ENCODE measurements at regions not wholly inside any gene's neighbourhood (a gene's known extent, or its start where the extent isn't known, plus 50 kb on each side); places are given as distances from the start of the nearest gene placed in this dataset.

- Mint-ChIP-seq H3K9me3 (ENCODE audit: unreplicated experiment) (no peaks in the 10 kb centered on the region), H3K36me3 (ENCODE audit: insufficient read depth, unreplicated experiment) (peaks cover 4% of the 10 kb centered on the region), H3K4me1 (ENCODE audit: insufficient read depth, unreplicated experiment) (peaks cover 8% of the 10 kb centered on the region), H3K27me3 (ENCODE audit: insufficient read depth, unreplicated experiment) (no peaks in the 10 kb centered on the region), H3K4me3 (ENCODE audit: unreplicated experiment) (no peak overlapping the region), H3K27ac (ENCODE audit: low read depth, unreplicated experiment) (no peak overlapping the region)
- ChIA-PET CTCF (interaction anchor here (0.6 to 5.1 kb wide), 12 partner anchors 11 to 1328 kb away, joined by 3 to 46 read pairs (median 4); partner anchors contain the start of gene ZNF462), POLR2A (no interaction called here)
- TF ChIP-seq CTCF (IDR thresholded peaks at IDR 0.05; ENCODE audit: unreplicated experiment) = no peak
- no peak for DNase-seq (ENCODE audit: unreplicated experiment)
- intact Hi-C loops (cut with micrococcal nuclease) = loop anchor here (5.0 kb wide), 1 partner anchor 1267 kb away; no protein-coding TSS in a partner anchor
- BruUV-seq (replicated peaks) = no TSS peak
Measured at GRCh38 chr9:107169796-107170195, 113.3 kb upstream of the RAD23B start.

- H3K36me3 Mint-ChIP-seq (ENCODE audit: insufficient read depth, unreplicated experiment) = peaks cover 4% of the 10 kb centered on the region
- ChIA-PET POLR2A (interaction anchor here (1.2 kb wide), 1 partner anchor 309 kb away, joined by 3 read pairs; no protein-coding TSS in a partner anchor), CTCF (interaction anchor here (0.5 to 5.1 kb wide), 14 partner anchors 8 to 1591 kb away, joined by 3 to 46 read pairs (median 4); partner anchors contain the start of gene ZNF462)
- H3K27ac Mint-ChIP-seq (ENCODE audit: low read depth, unreplicated experiment) = no peak overlapping the region
- no peak for TF ChIP-seq CTCF (IDR thresholded peaks at IDR 0.05; ENCODE audit: unreplicated experiment)
- no peak for DNase-seq (ENCODE audit: unreplicated experiment)
- no peaks in the 10 kb centered on the region for H3K27me3 Mint-ChIP-seq (ENCODE audit: insufficient read depth, unreplicated experiment)
- no TSS peak for BruUV-seq (replicated peaks)
- peaks cover 8% of the 10 kb centered on the region for H3K4me1 Mint-ChIP-seq (ENCODE audit: insufficient read depth, unreplicated experiment)
- intact Hi-C loops (cut with micrococcal nuclease) = loop anchor here (5.0 kb wide), 1 partner anchor 1268 kb away; no protein-coding TSS in a partner anchor
- H3K9me3 Mint-ChIP-seq (ENCODE audit: unreplicated experiment) = no peaks in the 10 kb centered on the region
- no peak overlapping the region for H3K4me3 Mint-ChIP-seq (ENCODE audit: unreplicated experiment)
Measured at GRCh38 chr9:107170801-107171200, 112.3 kb upstream of the RAD23B start.

- intact Hi-C loops (cut with micrococcal nuclease) = loop anchor here (1.0 to 5.0 kb wide), 4 partner anchors 308 to 1330 kb away; no protein-coding TSS in a partner anchor
- Mint-ChIP-seq H3K27me3 (ENCODE audit: insufficient read depth, unreplicated experiment) (no peaks in the 10 kb centered on the region), H3K36me3 (ENCODE audit: insufficient read depth, unreplicated experiment) (peaks cover 4% of the 10 kb centered on the region), H3K9me3 (ENCODE audit: unreplicated experiment) (no peaks in the 10 kb centered on the region), H3K4me1 (ENCODE audit: insufficient read depth, unreplicated experiment) (peaks cover 8% of the 10 kb centered on the region), H3K27ac (ENCODE audit: low read depth, unreplicated experiment) (no peak overlapping the region), H3K4me3 (ENCODE audit: unreplicated experiment) (no peak overlapping the region)
- CTCF ChIA-PET = interaction anchor here (0.5 to 5.1 kb wide), 19 partner anchors 16 to 1461 kb away, joined by 3 to 46 read pairs (median 4); no protein-coding TSS in a partner anchor
- no TSS peak for BruUV-seq (replicated peaks)
- peak; percentile 87 for TF ChIP-seq CTCF (IDR thresholded peaks at IDR 0.05; ENCODE audit: unreplicated experiment)
- POLR2A ChIA-PET = interaction anchor here (0.5 kb wide), 1 partner anchor 1275 kb away, joined by 3 read pairs; no protein-coding TSS in a partner anchor
- DNase-seq (ENCODE audit: unreplicated experiment) = peak; percentile 84
Measured at GRCh38 chr9:107172160-107172978, 110.7 kb upstream of the RAD23B start.

- BruUV-seq (replicated peaks) = no TSS peak
- CTCF ChIA-PET = interaction anchor here (0.5 to 5.1 kb wide), 11 partner anchors 15 to 1331 kb away, joined by 3 to 46 read pairs (median 4); no protein-coding TSS in a partner anchor
- H3K27me3 Mint-ChIP-seq (ENCODE audit: insufficient read depth, unreplicated experiment) = no peaks in the 10 kb centered on the region
- intact Hi-C loops (cut with micrococcal nuclease) = loop anchor here (1.0 to 5.0 kb wide), 4 partner anchors 309 to 1331 kb away; no protein-coding TSS in a partner anchor
- DNase-seq (ENCODE audit: unreplicated experiment) = no peak
- H3K36me3 Mint-ChIP-seq (ENCODE audit: insufficient read depth, unreplicated experiment) = peaks cover 4% of the 10 kb centered on the region
- no peak overlapping the region for H3K27ac Mint-ChIP-seq (ENCODE audit: low read depth, unreplicated experiment)
- no peak overlapping the region for H3K4me3 Mint-ChIP-seq (ENCODE audit: unreplicated experiment)
- H3K4me1 Mint-ChIP-seq (ENCODE audit: insufficient read depth, unreplicated experiment) = peaks cover 8% of the 10 kb centered on the region
- no peak for TF ChIP-seq CTCF (IDR thresholded peaks at IDR 0.05; ENCODE audit: unreplicated experiment)
- POLR2A ChIA-PET = interaction anchor here (0.5 kb wide), 1 partner anchor 1391 kb away, joined by 3 read pairs; no protein-coding TSS in a partner anchor
- H3K9me3 Mint-ChIP-seq (ENCODE audit: unreplicated experiment) = no peaks in the 10 kb centered on the region
Measured at GRCh38 chr9:107172979-107173347, 110.1 kb upstream of the RAD23B start.
